ENCODE measurements at regions not wholly inside any gene's neighbourhood (a gene's known extent, or its start where the extent isn't known, plus 50 kb on each side); places are given as distances from the start of the nearest gene placed in this dataset.

DNA sequence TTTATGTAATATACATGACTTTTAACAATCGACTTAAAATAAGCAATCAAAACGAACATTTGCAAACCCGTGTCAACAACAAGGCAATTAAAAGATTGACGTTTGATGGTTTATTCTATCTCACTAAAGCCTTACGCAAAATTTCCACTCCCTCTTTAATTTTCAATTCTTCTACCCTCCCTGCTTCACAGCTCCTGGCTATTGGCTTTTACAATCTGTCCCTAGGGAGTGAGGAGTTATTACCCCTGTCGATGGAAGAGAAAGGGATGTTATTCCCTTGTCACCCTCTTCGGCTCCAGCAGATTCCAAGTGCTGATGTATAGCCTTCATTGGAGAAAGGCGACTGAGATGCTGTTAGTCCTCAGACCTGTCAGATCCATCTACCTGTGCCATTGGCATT lies 161.3 kb downstream of the ZNF281 start:
- no peak for DNase-seq

DNA sequence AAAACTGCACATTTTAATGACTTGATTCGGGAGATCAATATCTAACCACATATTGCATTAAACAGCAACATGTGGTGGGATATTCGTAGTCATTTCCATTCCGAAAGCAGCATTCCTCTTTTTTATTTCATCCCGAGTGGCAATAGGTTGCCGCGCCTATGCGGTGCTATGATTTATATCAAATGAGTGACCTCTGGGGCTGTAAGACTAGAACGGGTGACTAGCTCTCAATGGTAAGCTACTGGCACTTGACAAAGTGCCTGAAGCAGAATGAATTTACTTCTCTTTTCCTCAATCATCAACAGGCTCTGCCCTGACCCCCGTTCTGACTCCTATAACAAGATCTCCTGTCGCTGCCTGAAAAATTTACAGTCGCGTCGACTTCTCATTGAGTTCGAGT lies 162.3 kb downstream of the ZNF281 start:
- DNase-seq = peak; percentile 40

DNA sequence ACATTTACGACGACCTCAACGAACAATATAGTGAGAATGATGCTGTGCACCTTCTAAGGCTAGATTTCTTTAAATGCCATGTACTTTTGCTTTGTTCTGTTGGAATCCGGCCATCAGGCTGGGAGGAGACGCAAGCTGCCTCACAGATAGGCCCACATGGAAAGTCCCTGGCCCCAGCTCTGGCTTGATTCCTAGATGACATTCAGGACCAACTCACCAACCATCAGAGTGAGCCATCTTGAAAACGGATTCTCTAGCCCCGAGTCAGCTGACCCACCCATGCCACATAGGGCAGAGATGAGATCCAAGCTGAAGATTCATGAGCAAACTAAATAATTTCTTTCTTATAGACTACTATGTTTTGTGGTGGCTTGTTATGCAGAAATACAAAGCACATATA lies 164.4 kb downstream of the ZNF281 start:
- no peak for DNase-seq

DNA sequence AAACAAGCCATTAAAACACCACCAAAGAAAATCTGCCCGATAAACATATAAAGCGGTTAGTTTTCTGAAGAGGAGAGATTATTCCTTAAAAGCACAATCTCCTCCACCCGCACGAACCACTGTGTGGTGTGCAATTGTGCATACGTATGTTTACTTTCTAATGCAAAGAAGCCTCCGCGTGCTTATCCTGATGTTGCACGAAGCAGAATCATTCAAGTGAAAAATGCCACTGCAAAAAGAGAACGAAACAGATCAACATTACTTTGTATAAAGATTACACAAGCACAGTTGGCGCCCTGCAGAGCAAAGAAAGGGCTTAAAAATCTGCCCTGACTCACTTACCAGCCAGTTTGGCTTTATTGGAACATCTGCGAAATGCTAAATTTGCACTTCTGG lies 166.8 kb downstream of the ZNF281 start:
- DNase-seq = peak; percentile 57

DNA sequence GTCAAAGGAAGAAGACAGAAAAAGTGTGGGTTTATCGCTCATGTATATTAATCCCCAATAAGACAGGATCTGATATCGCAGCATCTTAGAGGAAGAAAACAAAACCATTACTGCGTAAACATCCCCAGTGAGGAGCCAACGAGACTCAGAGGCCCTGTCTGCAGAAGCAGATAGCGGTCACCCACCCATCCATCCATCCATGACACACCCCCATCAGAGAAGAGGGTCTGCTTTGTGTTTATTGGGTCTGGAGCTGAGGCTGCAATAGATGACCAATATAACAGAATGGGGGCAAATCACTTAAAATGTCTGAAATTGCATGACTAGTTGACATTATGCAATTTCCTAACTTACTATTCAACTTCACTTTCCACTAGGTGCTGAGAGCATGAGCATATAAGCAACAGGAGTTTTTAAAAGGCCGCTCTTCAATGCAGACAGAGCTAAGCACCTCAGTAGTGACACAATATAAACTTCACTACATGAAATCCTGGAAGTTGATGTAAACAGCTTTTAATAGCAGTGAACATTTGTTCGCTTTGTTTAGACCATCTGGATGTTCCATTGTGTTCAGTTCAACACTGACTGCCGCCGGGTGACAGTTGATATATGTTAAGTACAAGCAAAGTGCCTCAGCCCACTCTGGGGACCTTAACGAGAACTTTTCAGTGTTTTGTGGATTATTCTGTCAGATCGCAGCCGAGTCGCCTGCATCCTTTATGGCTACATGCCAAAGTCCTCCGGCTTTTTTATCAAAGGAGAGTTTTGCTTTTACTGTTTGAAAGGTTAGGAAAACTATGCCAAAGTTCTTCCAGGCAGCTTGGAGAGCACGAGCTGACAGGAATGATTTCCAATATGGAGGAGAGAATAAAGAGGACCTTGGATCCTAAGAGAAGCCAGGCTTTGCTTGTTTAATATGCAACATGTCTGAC lies 167.5 kb downstream of the ZNF281 start:
- DNase-seq = peak; percentile 61

DNA sequence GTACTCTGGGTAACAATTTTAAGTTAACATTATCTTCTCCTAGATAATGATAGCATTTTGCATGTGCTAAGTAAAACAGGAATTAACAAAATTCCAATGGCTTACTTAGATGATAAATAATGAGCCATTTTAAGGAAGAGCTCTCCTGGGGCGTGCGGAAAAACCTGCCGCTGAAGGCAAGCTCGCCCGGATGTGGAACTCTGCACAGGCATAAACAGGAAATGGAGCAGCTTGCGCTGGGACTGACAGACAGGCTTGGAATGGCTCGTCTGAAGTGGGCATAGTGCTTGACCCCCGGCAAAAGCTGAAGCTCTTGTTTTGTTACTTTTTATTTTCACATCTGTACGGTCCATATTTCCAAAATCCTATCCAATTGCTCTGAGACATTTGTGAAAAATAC lies 169.2 kb downstream of the ZNF281 start:
- DNase-seq = no peak

DNA sequence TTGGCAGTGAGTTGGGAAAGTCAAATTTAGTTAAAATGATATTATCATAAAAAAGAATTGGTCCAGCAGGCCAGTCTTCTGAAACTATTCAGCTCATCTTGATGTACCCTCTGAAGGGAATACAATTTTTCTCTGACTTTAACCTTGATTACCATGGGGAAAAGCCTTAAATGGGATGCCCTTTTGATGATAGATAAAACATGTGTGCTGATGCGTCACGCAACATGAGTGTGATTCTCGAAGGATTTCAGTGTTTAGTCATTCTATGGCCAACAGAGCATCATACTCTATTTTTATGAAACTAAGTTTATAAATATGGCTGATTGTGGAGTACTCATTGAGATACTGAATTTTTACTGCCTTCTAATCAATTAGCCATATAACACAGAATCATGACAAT lies 171.5 kb downstream of the ZNF281 start:
- DNase-seq = no peak

DNA sequence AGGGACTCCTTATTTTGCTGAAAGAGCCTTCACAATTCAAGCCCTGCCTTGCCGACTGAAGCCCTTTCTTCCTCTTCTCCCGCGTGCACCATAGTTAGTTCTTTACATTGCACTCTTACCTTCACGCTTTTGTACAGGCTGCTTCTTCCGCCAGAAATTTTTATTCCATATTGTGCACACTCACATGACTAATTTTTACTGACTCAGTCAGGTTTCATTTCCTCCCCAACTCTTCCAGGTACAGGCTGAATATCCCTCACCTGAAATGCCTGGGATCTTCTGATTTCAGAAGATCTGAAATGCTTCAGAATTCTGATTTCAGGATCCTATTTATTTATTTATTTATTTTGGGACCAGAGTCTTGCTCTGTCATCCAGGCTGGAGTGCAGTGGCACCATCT lies 172.8 kb downstream of the ZNF281 start:
- no peak for DNase-seq

DNA sequence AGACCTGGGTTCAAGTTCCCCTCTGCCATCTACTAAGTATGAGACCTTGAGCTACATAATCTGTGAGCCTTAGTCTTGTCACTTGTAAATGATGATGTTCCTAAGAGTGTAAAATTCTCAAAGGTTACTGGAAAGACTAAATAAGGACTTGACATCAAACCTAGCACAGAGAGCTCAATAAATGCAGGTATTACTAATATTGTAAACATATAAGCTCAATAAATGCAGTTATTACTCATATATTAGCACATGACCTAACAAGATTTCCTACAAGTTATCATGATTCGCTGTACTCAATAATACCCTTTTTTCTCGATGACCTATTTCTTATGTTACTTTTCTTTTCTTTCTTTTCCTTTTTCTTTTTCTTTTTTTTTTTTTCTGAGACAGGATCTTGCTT lies 174.9 kb downstream of the ZNF281 start:
- DNase-seq = no peak

DNA sequence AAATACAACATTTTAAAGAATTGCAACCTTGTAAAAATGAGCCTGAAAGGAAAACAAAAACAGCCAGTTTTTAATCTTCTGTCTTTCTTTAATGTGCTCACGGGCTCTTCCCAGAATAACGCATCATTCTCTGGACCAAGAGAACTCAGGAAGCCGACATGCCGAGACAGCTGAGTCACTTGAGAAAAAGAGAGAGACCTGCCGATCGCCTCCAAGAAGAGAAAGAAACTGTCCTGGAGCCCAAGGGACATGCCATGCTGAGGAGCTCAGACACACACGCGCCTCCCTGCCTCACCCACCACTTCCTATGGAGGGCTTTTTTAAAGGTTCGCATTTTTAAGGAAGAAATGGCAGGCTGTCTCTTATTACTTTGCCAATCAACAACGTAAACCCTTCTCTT lies 176.4 kb downstream of the ZNF281 start:
- DNase-seq = no peak

DNA sequence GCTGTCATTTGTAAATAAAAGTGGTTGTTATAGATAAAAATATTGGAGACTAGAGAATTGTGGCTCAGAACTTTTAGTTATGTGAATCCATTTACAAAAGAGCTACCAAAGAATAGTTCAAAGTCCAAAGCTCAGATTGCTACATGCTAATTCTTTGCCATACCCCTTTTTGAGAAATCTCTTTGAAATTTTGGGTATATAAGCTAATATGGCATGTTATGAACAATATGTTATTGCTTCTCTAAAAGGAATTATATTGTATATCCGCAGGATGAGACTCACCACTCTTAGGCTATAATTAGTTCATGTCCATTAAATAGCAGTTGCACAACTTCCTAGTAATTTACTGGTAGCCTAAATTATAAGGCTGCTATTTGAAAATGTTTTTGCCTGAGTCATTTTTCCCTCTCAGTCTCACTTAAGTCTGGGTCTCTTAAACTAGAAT lies 178.0 kb downstream of the ZNF281 start:
- DNase-seq = no peak

DNA sequence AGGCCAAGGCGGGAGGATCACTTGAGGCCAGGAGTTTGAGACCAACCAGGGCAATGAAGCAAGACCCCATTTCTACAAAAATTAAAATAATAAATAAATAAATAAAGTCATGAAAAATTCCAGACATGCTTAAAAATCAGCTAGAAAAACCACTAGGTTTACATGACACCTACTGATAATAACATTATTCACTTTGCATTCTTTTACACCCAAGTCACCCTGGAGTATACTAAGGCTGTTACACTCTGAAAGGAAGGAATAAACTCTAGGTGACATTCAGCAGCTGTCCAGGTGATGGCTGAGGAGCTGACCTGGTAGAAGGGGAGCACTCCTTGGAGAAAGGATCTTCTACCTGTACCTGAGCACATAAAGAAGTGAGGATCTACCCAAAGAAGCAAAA lies 179.2 kb downstream of the ZNF281 start:
- DNase-seq = no peak

DNA sequence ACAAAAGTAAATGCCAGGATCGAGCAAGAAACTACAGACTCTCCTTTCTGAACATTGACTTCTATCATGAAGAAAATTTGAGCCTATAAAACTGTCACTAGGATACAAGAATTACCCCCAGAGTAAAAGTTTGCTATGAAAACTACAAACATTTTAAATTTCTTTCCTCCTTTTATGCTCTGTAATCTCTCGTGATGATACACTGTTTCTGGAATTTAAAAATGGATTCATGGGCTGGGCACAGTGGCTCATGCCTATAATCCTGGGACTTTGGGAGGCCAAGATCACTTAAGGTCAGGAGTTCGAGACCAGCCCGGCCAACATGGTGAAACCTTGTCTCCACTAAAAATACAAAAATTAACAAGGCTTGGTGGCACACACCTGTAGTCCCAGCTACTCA lies 181.3 kb downstream of the ZNF281 start:
- no peak for DNase-seq

DNA sequence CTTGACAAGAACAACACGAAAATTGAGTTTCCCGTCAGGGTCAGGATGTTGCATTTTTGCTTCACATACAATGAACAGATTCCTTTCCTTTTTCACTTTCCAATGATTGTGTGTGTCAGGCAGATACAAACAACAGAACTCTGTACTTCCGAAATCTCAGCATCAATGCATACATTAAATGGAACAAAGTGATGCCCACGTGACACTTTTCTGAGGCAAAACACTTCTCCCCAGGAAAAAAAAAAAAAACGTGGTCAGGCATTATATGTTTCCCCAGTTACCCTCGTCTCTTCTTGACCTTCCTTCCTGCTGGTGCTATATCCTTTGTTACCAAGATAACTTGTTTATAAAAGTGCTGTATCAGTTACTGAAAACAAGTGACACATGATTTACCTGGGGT lies 181.8 kb downstream of the ZNF281 start:
- DNase-seq = no peak
